ENCODE measurements at regions not wholly inside any gene's neighbourhood (a gene's known extent, or its start where the extent isn't known, plus 50 kb on each side); places are given as distances from the start of the nearest gene placed in this dataset.

- ATAC-seq (ENCODE audit: low read depth): no peak
- no peak overlapping the region for H3K4me3 ChIP-seq (ENCODE audit: severe bottlenecking)
Observed at GRCh38 chr6:95431637-95432228, 145.6 kb upstream of the MANEA start.

GRCh38 chr6:95439741-95440140 lies 137.6 kb upstream of the MANEA start:
- no peak for DNase-seq (ENCODE audit: low spot score)
- Histone ChIP-seq H3K27ac (ENCODE audit: poor library complexity, severe bottlenecking) (no peak overlapping the region), H3K4me3 (ENCODE audit: severe bottlenecking) (no peak overlapping the region), H3K27me3 (ENCODE audit: insufficient read depth, poor library complexity, severe bottlenecking) (peaks cover 5% of the 10 kb centered on the region), H3K36me3 (ENCODE audit: low read depth) (no peaks in the 10 kb centered on the region), H3K4me1 (ENCODE audit: insufficient read depth, poor library complexity, severe bottlenecking) (no peaks in the 10 kb centered on the region), H3K9me3 (ENCODE audit: severe bottlenecking) (no peaks in the 10 kb centered on the region)
- TF ChIP-seq CTCF (IDR thresholded peaks at IDR 0.05; ENCODE audit: poor library complexity, severe bottlenecking): no peak
- ATAC-seq (ENCODE audit: low read depth): no peak

More at GRCh38 chr6:95431637-95432228, 145.6 kb upstream of the MANEA start:
- no peak overlapping the region for H3K27ac ChIP-seq (ENCODE audit: poor library complexity, severe bottlenecking)
- no peak for DNase-seq (ENCODE audit: low spot score)
- peaks cover 4% of the 10 kb centered on the region for H3K27me3 ChIP-seq (ENCODE audit: insufficient read depth, poor library complexity, severe bottlenecking)
- H3K9me3 ChIP-seq (ENCODE audit: severe bottlenecking): no peaks in the 10 kb centered on the region
- H3K36me3 ChIP-seq (ENCODE audit: low read depth): no peaks in the 10 kb centered on the region
- TF ChIP-seq CTCF (IDR thresholded peaks at IDR 0.05; ENCODE audit: poor library complexity, severe bottlenecking): peak; percentile 80
- H3K4me1 ChIP-seq (ENCODE audit: insufficient read depth, poor library complexity, severe bottlenecking): no peaks in the 10 kb centered on the region

GRCh38 chr6:95448208-95448607 lies 129.1 kb upstream of the MANEA start:
- ATAC-seq (ENCODE audit: low read depth): no peak
- TF ChIP-seq CTCF (IDR thresholded peaks at IDR 0.05; ENCODE audit: poor library complexity, severe bottlenecking): no peak

GRCh38 chr6:95469511-95469910 lies 107.8 kb upstream of the MANEA start:
- no peak overlapping the region for H3K4me3 ChIP-seq (ENCODE audit: severe bottlenecking)
- H3K4me1 ChIP-seq (ENCODE audit: insufficient read depth, poor library complexity, severe bottlenecking): no peaks in the 10 kb centered on the region
- ATAC-seq (ENCODE audit: low read depth) (no peak), DNase-seq (ENCODE audit: low spot score) (no peak)
- TF ChIP-seq CTCF (IDR thresholded peaks at IDR 0.05; ENCODE audit: poor library complexity, severe bottlenecking): no peak
- H3K27me3 ChIP-seq (ENCODE audit: insufficient read depth, poor library complexity, severe bottlenecking): no peaks in the 10 kb centered on the region
- H3K36me3 ChIP-seq (ENCODE audit: low read depth): no peaks in the 10 kb centered on the region
- H3K27ac ChIP-seq (ENCODE audit: poor library complexity, severe bottlenecking): no peak overlapping the region
- H3K9me3 ChIP-seq (ENCODE audit: severe bottlenecking): peaks cover 1% of the 10 kb centered on the region

More at GRCh38 chr6:95448208-95448607, 129.1 kb upstream of the MANEA start:
- Histone ChIP-seq H3K4me1 (ENCODE audit: insufficient read depth, poor library complexity, severe bottlenecking) (no peaks in the 10 kb centered on the region), H3K4me3 (ENCODE audit: severe bottlenecking) (no peak overlapping the region), H3K27ac (ENCODE audit: poor library complexity, severe bottlenecking) (no peak overlapping the region), H3K27me3 (ENCODE audit: insufficient read depth, poor library complexity, severe bottlenecking) (no peaks in the 10 kb centered on the region), H3K9me3 (ENCODE audit: severe bottlenecking) (no peaks in the 10 kb centered on the region), H3K36me3 (ENCODE audit: low read depth) (no peaks in the 10 kb centered on the region)
- DNase-seq (ENCODE audit: low spot score): no peak

GRCh38 chr6:95478941-95479340 lies 98.4 kb upstream of the MANEA start:
- no peaks in the 10 kb centered on the region for H3K27me3 ChIP-seq (ENCODE audit: insufficient read depth, poor library complexity, severe bottlenecking)
- TF ChIP-seq CTCF (IDR thresholded peaks at IDR 0.05; ENCODE audit: poor library complexity, severe bottlenecking): no peak
- ATAC-seq (ENCODE audit: low read depth): no peak
- no peak for DNase-seq (ENCODE audit: low spot score)
- H3K4me3 ChIP-seq (ENCODE audit: severe bottlenecking): no peak overlapping the region
- no peaks in the 10 kb centered on the region for H3K9me3 ChIP-seq (ENCODE audit: severe bottlenecking)
- H3K4me1 ChIP-seq (ENCODE audit: insufficient read depth, poor library complexity, severe bottlenecking): no peaks in the 10 kb centered on the region
- no peak overlapping the region for H3K27ac ChIP-seq (ENCODE audit: poor library complexity, severe bottlenecking)
- H3K36me3 ChIP-seq (ENCODE audit: low read depth): no peaks in the 10 kb centered on the region

Measured in RWPE2 (cell line).